Left ventricle myocardium inferior (tissue), 1 donor: ENCODE measurements at regions not wholly inside any gene's neighbourhood (a gene's known extent, or its start where the extent isn't known, plus 50 kb on each side); places are given as distances from the start of the nearest gene placed in this dataset.

Experiments used
- DNase-seq: peaks from one replicate; pipeline ENCODE4 v3.0.0-alpha.2; 2020
- H3K27ac ChIP-seq: fragments of 200-600 bp; replicated peaks from 2 replicates; pipeline ENCODE4 v1.8.0; 2021
- H3K27me3 ChIP-seq: fragments of 200-600 bp; 2 replicates; pipeline ENCODE4 v1.8.0; 2021; ENCODE audit warnings: low read depth
- H3K36me3 ChIP-seq: fragments of 200-600 bp; 2 replicates; pipeline ENCODE4 v1.8.0; 2021
- H3K4me1 ChIP-seq: fragments of 200-600 bp; 2 replicates; pipeline ENCODE4 v1.8.0; 2021
- H3K4me3 ChIP-seq: fragments of 200-600 bp; 2 replicates; pipeline ENCODE4 v1.8.0; 2021; ENCODE audit warnings: mild to moderate bottlenecking, moderate library complexity
- H3K9me3 ChIP-seq: fragments of 200-600 bp; replicated peaks from 2 replicates; pipeline ENCODE4 v1.8.0; 2021
- intact Hi-C: fragments of 100-400 bp; cut with micrococcal nuclease; formaldehyde crosslinking; loops from one replicate; pipeline ENCODE4 v1.11.0; 2022
- TF ChIP-seq, protein P1 (sequence below): fragments of 200-600 bp; IDR thresholded peaks from 2 replicates; pipeline ENCODE4 v1.8.0; 2021; ENCODE audit warnings: antibody characterized with exemption, mild to moderate bottlenecking, borderline replicate concordance
- donor health status: DM: no; HTN: yes; CAD: no; lungs with severe emphysema.

DNA sequence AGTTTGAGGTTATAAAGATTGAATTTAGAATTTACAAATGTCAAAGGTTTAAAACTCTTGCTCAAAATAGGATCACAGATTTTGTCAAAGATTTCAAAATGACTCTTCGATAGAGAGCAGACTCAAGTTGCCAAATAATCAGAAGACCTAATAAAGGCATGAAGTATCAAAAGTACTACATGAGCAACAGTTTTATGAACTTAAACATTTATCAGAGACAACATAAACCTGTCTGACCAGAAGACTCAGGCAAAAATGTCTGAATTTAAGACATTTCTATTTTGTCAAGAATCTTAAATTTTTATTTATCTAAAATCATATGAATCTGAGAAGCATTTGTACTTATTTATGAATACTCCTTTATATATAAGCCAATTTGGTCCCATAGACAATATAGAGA lies 330.9 kb downstream of the PTPRU start:
- H3K4me3 ChIP-seq, result no peak overlapping the region
- intact Hi-C loops, result no loop called here
- peaks cover 63% of the 10 kb centered on the region for H3K9me3 ChIP-seq
- H3K27me3 ChIP-seq, result no peaks in the 10 kb centered on the region
- TF ChIP-seq, protein P1, sequence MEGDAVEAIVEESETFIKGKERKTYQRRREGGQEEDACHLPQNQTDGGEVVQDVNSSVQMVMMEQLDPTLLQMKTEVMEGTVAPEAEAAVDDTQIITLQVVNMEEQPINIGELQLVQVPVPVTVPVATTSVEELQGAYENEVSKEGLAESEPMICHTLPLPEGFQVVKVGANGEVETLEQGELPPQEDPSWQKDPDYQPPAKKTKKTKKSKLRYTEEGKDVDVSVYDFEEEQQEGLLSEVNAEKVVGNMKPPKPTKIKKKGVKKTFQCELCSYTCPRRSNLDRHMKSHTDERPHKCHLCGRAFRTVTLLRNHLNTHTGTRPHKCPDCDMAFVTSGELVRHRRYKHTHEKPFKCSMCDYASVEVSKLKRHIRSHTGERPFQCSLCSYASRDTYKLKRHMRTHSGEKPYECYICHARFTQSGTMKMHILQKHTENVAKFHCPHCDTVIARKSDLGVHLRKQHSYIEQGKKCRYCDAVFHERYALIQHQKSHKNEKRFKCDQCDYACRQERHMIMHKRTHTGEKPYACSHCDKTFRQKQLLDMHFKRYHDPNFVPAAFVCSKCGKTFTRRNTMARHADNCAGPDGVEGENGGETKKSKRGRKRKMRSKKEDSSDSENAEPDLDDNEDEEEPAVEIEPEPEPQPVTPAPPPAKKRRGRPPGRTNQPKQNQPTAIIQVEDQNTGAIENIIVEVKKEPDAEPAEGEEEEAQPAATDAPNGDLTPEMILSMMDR, result no peak
- H3K36me3 ChIP-seq, result no peaks in the 10 kb centered on the region
- no peak overlapping the region for H3K27ac ChIP-seq
- DNase-seq, result no peak
- no peaks in the 10 kb centered on the region for H3K4me1 ChIP-seq

DNA sequence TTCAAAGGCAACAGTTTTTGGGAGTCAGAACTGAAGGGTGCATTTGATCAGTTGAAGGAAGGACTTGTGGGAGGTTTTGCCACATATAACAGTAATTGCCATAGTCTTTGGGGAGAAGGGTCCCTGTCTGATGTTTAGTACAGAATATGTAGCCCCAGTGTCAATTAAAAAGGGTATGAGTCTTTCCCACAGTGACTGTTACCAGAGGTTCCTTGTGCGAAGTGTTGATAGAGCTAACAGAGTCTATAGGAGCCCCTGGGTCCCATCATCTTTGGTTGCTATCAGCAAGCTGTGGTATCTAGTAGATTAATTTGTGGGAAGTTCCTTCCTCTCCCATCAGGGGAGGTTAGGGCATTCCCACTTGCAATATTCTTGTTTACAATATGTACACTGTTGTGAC lies 329.2 kb downstream of the PTPRU start:
- peaks cover 13% of the 10 kb centered on the region for H3K27me3 ChIP-seq
- DNase-seq, result no peak
- TF ChIP-seq, protein P1, result no peak
- H3K27ac ChIP-seq, result no peak overlapping the region
- intact Hi-C loops, result no loop called here
- no peak overlapping the region for H3K4me3 ChIP-seq
- no peaks in the 10 kb centered on the region for H3K36me3 ChIP-seq
- H3K4me1 ChIP-seq, result no peaks in the 10 kb centered on the region
- peaks cover 63% of the 10 kb centered on the region for H3K9me3 ChIP-seq

DNA sequence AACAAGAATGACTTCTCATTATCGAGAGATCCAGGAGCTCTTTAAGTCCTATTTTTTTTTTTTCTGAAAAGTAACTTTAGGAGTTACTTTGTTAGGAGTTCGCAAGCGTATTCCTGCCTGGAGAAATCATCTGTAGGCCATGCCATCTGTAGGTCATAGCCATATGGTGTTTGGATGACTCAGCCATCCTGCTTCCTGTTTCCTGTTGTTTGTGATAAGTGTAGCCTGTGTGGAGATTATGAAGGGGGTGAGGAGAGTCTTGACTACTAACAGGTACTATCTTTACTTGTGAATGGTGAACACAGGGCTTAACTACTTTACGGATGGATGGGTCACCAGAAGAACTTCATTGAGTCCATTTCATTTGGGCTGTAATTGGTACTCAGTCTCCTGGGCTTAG lies 327.2 kb downstream of the PTPRU start:
- TF ChIP-seq, protein P1, result no peak
- no peak for DNase-seq
- intact Hi-C loops, result no loop called here
- H3K9me3 ChIP-seq, result peaks cover 63% of the 10 kb centered on the region
- peaks cover 22% of the 10 kb centered on the region for H3K27me3 ChIP-seq
- H3K4me3 ChIP-seq, result no peak overlapping the region
- no peaks in the 10 kb centered on the region for H3K36me3 ChIP-seq
- no peak overlapping the region for H3K27ac ChIP-seq
- no peaks in the 10 kb centered on the region for H3K4me1 ChIP-seq

GRCh38 chr1:29563092-29563491 lies 326.8 kb downstream of the PTPRU start:
- H3K36me3 ChIP-seq, result no peaks in the 10 kb centered on the region
- peaks cover 59% of the 10 kb centered on the region for H3K9me3 ChIP-seq
- no peak overlapping the region for H3K27ac ChIP-seq
- peaks cover 27% of the 10 kb centered on the region for H3K27me3 ChIP-seq
- DNase-seq, result no peak
- no peaks in the 10 kb centered on the region for H3K4me1 ChIP-seq
- intact Hi-C loops, result no loop called here
- no peak overlapping the region for H3K4me3 ChIP-seq
- TF ChIP-seq, protein P1, result no peak

DNA sequence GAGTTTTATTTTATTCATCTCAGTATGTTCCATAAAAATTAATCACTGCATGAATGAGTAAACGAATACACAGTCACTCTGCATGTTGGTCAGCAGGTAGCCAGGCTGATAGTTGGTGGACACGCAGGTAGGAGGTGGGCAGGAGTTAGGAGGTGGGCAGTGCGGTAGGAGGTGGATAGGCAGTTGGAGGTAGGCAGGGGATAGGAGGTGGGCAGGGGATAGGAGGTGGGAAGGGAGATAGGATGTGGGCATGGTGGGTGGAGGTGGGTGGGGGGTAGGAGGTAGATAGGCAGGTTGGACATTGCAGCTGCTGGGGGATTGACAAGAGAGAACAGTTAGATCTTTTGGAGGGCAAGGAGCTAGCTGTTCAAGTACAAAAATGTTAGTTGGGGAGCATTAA lies 322.7 kb downstream of the PTPRU start:
- H3K4me3 ChIP-seq, result no peak overlapping the region
- peaks cover 60% of the 10 kb centered on the region for H3K27me3 ChIP-seq
- H3K27ac ChIP-seq, result no peak overlapping the region
- no peaks in the 10 kb centered on the region for H3K36me3 ChIP-seq
- peaks cover 19% of the 10 kb centered on the region for H3K9me3 ChIP-seq
- intact Hi-C loops, result no loop called here
- H3K4me1 ChIP-seq, result no peaks in the 10 kb centered on the region
- TF ChIP-seq, protein P1, result no peak
- no peak for DNase-seq
